Body of pancreas (tissue), 4 donors: ENCODE measurements at regions not wholly inside any gene's neighbourhood (a gene's known extent, or its start where the extent isn't known, plus 50 kb on each side); places are given as distances from the start of the nearest gene placed in this dataset.

Source experiments
- ATAC-seq: fragments of 150-250 bp; one replicate; pipeline ENCODE4 v1.9.1; 2016
- DNase-seq, 4 donors: peaks; one replicate each; pipeline ENCODE4 v3.0.0-alpha.2; 2019
- H3K27ac ChIP-seq, 4 donors: fragments of 200-600 bp; sonication (generic); 1 replicate in 3 of 4; 2 replicates in 1 of 4; pipeline versions ENCODE4 v1.5.1 to v1.6.1; 2016 to 2019; ENCODE audit warnings: mild to moderate bottlenecking in 1 of 4, mixed read lengths in 1 of 4, moderate library complexity in 1 of 4
- H3K27me3 ChIP-seq, 2 donors: fragments of 200-600 bp; sonication (generic); one replicate each; pipeline ENCODE4 v1.6.0; 2016; ENCODE audit warnings: mild to moderate bottlenecking in 1 of 2
- H3K36me3 ChIP-seq, 2 donors: fragments of 200-600 bp; sonication (generic); replicated peaks in 1 of 2; 2 replicates each; pipeline ENCODE4 v1.5.1; 2016; ENCODE audit warnings: low read depth in 2 of 2; ENCODE audit not compliant: insufficient read depth in 1 of 2
- H3K4me1 ChIP-seq: fragments of 200-600 bp; sonication (generic); one replicate; pipeline ENCODE4 v1.6.0; 2016
- H3K4me3 ChIP-seq, 2 donors: fragments of 200-600 bp; sonication (generic); 1 replicate in 1 of 2; 2 replicates in 1 of 2; pipeline ENCODE4 v1.5.1; 2016 to 2019
- H3K9me3 ChIP-seq, 3 donors: fragments of 200-600 bp; sonication (generic); 1 replicate in 2 of 3; 2 replicates in 1 of 3; pipeline ENCODE4 v1.5.1; 2016
- CTCF ChIP-seq, 7 experiments: fragments of 450-650 bp in 4 of 7; fragments of 200-600 bp in 3 of 7; sonication (generic) in 3 of 7; IDR thresholded peaks; one replicate each; pipeline ENCODE4 v1.5.1; 2016 to 2019; ENCODE audit warnings: antibody characterized with exemption in 7 of 7
- POLR2A ChIP-seq, 3 donors: fragments of 450-650 bp; IDR thresholded peaks; one replicate each; pipeline ENCODE4 v1.6.1; 2016; ENCODE audit warnings: antibody characterized with exemption in 3 of 3, mild to moderate bottlenecking in 2 of 3
- WGBS, 2 donors: methylation state at CpG; one replicate each; pipeline ENCODE4 v1.1.5; 2017; 5-methylcytosine and 5-hydroxymethylcytosine counted together
- intact Hi-C: fragments of 100-400 bp; cut with DNase I; formaldehyde crosslinking; loops from one replicate; pipeline ENCODE4 v1.15.1; 2023

- no peak for ATAC-seq
- no peaks in the 10 kb centered on the region for H3K4me1 ChIP-seq
- H3K27ac ChIP-seq: no peak overlapping the region
- WGBS, 2 donors: 44 to 48% methylated on average over 3 of the region's 3 CpGs
- TF ChIP-seq POLR2A (IDR thresholded peaks at IDR 0.05) (no peak), CTCF (IDR thresholded peaks at IDR 0.05) (no peak)
- no peaks in the 10 kb centered on the region for H3K36me3 ChIP-seq
- H3K27me3 ChIP-seq: no peaks in the 10 kb centered on the region
- intact Hi-C loops: no loop called here
- H3K9me3 ChIP-seq: no peaks in the 10 kb centered on the region
- no peak overlapping the region for H3K4me3 ChIP-seq
- no peak for DNase-seq
Measured at GRCh38 chr12:86675197-86675596, 419.0 kb upstream of the MGAT4C start.

- H3K9me3 ChIP-seq: no peaks in the 10 kb centered on the region
- H3K27ac ChIP-seq: no peak overlapping the region
- WGBS, 2 donors: 63 to 71% methylated on average over 4 of the region's 4 CpGs
- H3K36me3 ChIP-seq: no peaks in the 10 kb centered on the region
- DNase-seq (no peak), ATAC-seq (no peak)
- TF ChIP-seq CTCF (IDR thresholded peaks at IDR 0.05): no peak
- no peak overlapping the region for H3K4me3 ChIP-seq
- H3K4me1 ChIP-seq: no peaks in the 10 kb centered on the region
- intact Hi-C loops: no loop called here
- H3K27me3 ChIP-seq: no peaks in the 10 kb centered on the region
Measured at GRCh38 chr12:86670986-86671385, 414.8 kb upstream of the MGAT4C start.

- DNase-seq (no peak), ATAC-seq (no peak)
- no peaks in the 10 kb centered on the region for H3K36me3 ChIP-seq
- no peak overlapping the region for H3K27ac ChIP-seq
- intact Hi-C loops: no loop called here
- WGBS, 2 donors: 53 to 71% methylated on average over 2 to 3 of the region's 3 CpGs
- no peaks in the 10 kb centered on the region for H3K27me3 ChIP-seq
- no peaks in the 10 kb centered on the region for H3K9me3 ChIP-seq
- TF ChIP-seq CTCF (IDR thresholded peaks at IDR 0.05) (no peak), POLR2A (IDR thresholded peaks at IDR 0.05) (no peak)
- no peak overlapping the region for H3K4me3 ChIP-seq
- H3K4me1 ChIP-seq: no peaks in the 10 kb centered on the region
Measured at GRCh38 chr12:86669010-86669409, 412.8 kb upstream of the MGAT4C start.

GRCh38 chr12:86666316-86666715, 410.1 kb upstream of the MGAT4C start:
- H3K36me3 ChIP-seq: no peaks in the 10 kb centered on the region
- intact Hi-C loops: no loop called here

More at GRCh38 chr12:86666316-86666715, 410.1 kb upstream of the MGAT4C start:
- DNase-seq (no peak), ATAC-seq (no peak)
- Histone ChIP-seq H3K9me3 (no peaks in the 10 kb centered on the region), H3K4me3 (no peak overlapping the region), H3K4me1 (no peaks in the 10 kb centered on the region), H3K27me3 (no peaks in the 10 kb centered on the region), H3K27ac (no peak overlapping the region)
- TF ChIP-seq CTCF (IDR thresholded peaks at IDR 0.05) (no peak), POLR2A (IDR thresholded peaks at IDR 0.05) (no peak)
